AG04450 (cell line): ENCODE measurements at regions not wholly inside any gene's neighbourhood (a gene's known extent, or its start where the extent isn't known, plus 50 kb on each side); places are given as distances from the start of the nearest gene placed in this dataset.

Experiments used
- CTCF ChIA-PET: fragments of 300-600, 350-600 bp; formaldehyde crosslinking; extraction: SDS; loops from one replicate; lab custom pipeline; 2022; ENCODE audit warnings: antibody characterized with exemption, inconsistent platforms; lab: Charles Lee
- POLR2A ChIA-PET: fragments of 350-600 bp; formaldehyde crosslinking; extraction: SDS; loops from one replicate; lab custom pipeline; 2021; ENCODE audit warnings: antibody characterized with exemption, inconsistent platforms; lab: Yijun Ruan, JAX
- DNase-seq: peaks from one replicate; pipeline ENCODE4 v3.0.0-alpha.2; 2011; ENCODE audit warnings: low read depth, low spot score
- H3K27ac ChIP-seq: one replicate; pipeline ENCODE4 v1.5.1; 2012; ENCODE audit warnings: low read depth, low read length, control low read depth
- H3K27me3 ChIP-seq: one replicate; pipeline ENCODE4 v1.6.0; 2012; ENCODE audit warnings: low read length; ENCODE audit not compliant: control insufficient read depth, insufficient read depth
- H3K4me3 ChIP-seq: 2 replicates; pipeline ENCODE4 v1.5.1; 2011; ENCODE audit warnings: mild to moderate bottlenecking, low read depth, low read length, control low read depth
- H3K9me3 ChIP-seq: 2 replicates; pipeline ENCODE4 v1.5.1; 2012; ENCODE audit warnings: low read length; ENCODE audit not compliant: control insufficient read depth, insufficient read depth
- CTCF ChIP-seq: IDR thresholded peaks from 2 replicates; pipeline ENCODE4 v1.5.1; 2011; ENCODE audit warnings: low read depth, low read length, control low read depth, inconsistent platforms

GRCh38 chr18:2424420-2424819, 146.9 kb downstream of the METTL4 start:
- H3K9me3 ChIP-seq = peaks cover 4% of the 10 kb centered on the region; the same call in 1 of the 2 replicates
- TF ChIP-seq CTCF = no peak
- ChIA-PET CTCF (interaction anchor here (1.5 kb wide), 1 partner anchor 117 kb away, joined by 3 read pairs; no protein-coding TSS in a partner anchor), POLR2A (no interaction called here)
- no peak overlapping the region for H3K27ac ChIP-seq
- no peak overlapping the region for H3K4me3 ChIP-seq
- DNase-seq = no peak
- H3K27me3 ChIP-seq = no peaks in the 10 kb centered on the region

GRCh38 chr18:2425426-2426317, 145.6 kb downstream of the METTL4 start:
- H3K9me3 ChIP-seq = peaks cover 11% of the 10 kb centered on the region
- POLR2A ChIA-PET = no interaction called here
- no peak overlapping the region for H3K4me3 ChIP-seq
- TF ChIP-seq CTCF = no peak
- DNase-seq = no peak
- no peak overlapping the region for H3K27ac ChIP-seq
- CTCF ChIA-PET = no interaction called here
- no peaks in the 10 kb centered on the region for H3K27me3 ChIP-seq

GRCh38 chr18:2430191-2430590, 141.1 kb downstream of the METTL4 start:
- Histone ChIP-seq H3K27me3 (no peaks in the 10 kb centered on the region), H3K4me3 (no peak overlapping the region), H3K9me3 (peaks cover 11% of the 10 kb centered on the region), H3K27ac (no peak overlapping the region)
- no peak for TF ChIP-seq CTCF
- CTCF ChIA-PET = no interaction called here
- POLR2A ChIA-PET = no interaction called here
- DNase-seq = no peak

GRCh38 chr18:2431806-2432205, 139.5 kb downstream of the METTL4 start:
- Histone ChIP-seq H3K27ac (no peak overlapping the region), H3K4me3 (no peak overlapping the region), H3K9me3 (peaks cover 11% of the 10 kb centered on the region), H3K27me3 (no peaks in the 10 kb centered on the region)
- ChIA-PET CTCF (interaction anchor here (0.7 kb wide), 1 partner anchor 116 kb away, joined by 3 read pairs; no protein-coding TSS in a partner anchor), POLR2A (no interaction called here)
- TF ChIP-seq CTCF = no peak
- no peak for DNase-seq

GRCh38 chr18:2433366-2433765, 137.9 kb downstream of the METTL4 start:
- Histone ChIP-seq H3K4me3 (no peak overlapping the region), H3K27me3 (no peaks in the 10 kb centered on the region), H3K27ac (no peak overlapping the region), H3K9me3 (peaks cover 11% of the 10 kb centered on the region)
- POLR2A ChIA-PET = no interaction called here
- no peak for DNase-seq
- TF ChIP-seq CTCF = no peak
- CTCF ChIA-PET = interaction anchor here (0.6 to 1.0 kb wide), 2 partner anchors 194 to 329 kb away, joined by 3 read pairs; no protein-coding TSS in a partner anchor
